Keratinocyte (primary cell): ENCODE measurements at regions not wholly inside any gene's neighbourhood (a gene's known extent, or its start where the extent isn't known, plus 50 kb on each side); places are given as distances from the start of the nearest gene placed in this dataset.

Source experiments
- EZH2 ChIP-seq: IDR thresholded peaks from one replicate; pipeline ENCODE4 v1.6.1; 2012; ENCODE audit warnings: inconsistent platforms, mild to moderate bottlenecking, low read length, moderate library complexity
- TF ChIP-seq, protein P1 (sequence below), 3 experiments: IDR thresholded peaks in 1 of 3; conservative IDR thresholded peaks in 1 of 3; optimal IDR thresholded peaks in 1 of 3; 2 replicates in 2 of 3; 3 replicates in 1 of 3; pipeline versions ENCODE3 to v1.5.1; 2011; ENCODE audit warnings: low read length in 3 of 3, mild to moderate bottlenecking in 3 of 3, moderate library complexity in 2 of 3, control low read depth in 1 of 3, inconsistent platforms in 1 of 3; ENCODE audit not compliant: insufficient read depth in 2 of 3; ENCODE audit errors: extremely low read depth in 1 of 3

DNA sequence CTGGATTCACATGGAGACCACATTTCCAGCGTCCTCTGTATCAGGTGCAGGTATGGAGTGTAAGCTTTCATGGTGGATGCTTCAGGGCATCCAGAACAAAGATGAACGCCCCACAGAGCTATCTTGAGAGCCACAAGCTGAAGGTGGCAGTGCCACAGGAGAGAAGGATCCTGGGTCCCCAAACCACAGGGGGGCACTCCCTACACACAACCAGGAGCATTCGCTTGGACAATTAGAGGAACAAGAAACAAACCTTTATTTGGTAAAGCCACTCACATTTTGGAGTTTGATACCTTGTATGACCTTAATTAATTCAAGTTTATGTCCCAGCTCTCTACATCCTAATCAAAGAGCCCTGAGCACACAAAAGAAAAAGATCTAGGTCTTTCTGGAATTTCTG lies 406.3 kb downstream of the PREX1 start:
- TF ChIP-seq, protein P1, sequence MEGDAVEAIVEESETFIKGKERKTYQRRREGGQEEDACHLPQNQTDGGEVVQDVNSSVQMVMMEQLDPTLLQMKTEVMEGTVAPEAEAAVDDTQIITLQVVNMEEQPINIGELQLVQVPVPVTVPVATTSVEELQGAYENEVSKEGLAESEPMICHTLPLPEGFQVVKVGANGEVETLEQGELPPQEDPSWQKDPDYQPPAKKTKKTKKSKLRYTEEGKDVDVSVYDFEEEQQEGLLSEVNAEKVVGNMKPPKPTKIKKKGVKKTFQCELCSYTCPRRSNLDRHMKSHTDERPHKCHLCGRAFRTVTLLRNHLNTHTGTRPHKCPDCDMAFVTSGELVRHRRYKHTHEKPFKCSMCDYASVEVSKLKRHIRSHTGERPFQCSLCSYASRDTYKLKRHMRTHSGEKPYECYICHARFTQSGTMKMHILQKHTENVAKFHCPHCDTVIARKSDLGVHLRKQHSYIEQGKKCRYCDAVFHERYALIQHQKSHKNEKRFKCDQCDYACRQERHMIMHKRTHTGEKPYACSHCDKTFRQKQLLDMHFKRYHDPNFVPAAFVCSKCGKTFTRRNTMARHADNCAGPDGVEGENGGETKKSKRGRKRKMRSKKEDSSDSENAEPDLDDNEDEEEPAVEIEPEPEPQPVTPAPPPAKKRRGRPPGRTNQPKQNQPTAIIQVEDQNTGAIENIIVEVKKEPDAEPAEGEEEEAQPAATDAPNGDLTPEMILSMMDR (optimal IDR thresholded peaks at IDR 0.05 in 1 of 3, IDR thresholded peaks at IDR 0.05 in 1 of 3, conservative IDR thresholded peaks at IDR 0.05 in 1 of 3; ENCODE audit: extremely low read depth in 1 of 3, insufficient read depth in 2 of 3, low read length in 3 of 3): peak in 1 of 3 experiments; percentile 32
- TF ChIP-seq EZH2: no peak
